ENCODE measurements at regions not wholly inside any gene's neighbourhood (a gene's known extent, or its start where the extent isn't known, plus 50 kb on each side); places are given as distances from the start of the nearest gene placed in this dataset.

GRCh38 chr7:52569151-52569550 is 466.3 kb upstream of the POM121L12 start:
- Histone ChIP-seq H3K9ac (ENCODE audit: low read length) (no peak overlapping the region), H4K20me1 (ENCODE audit: insufficient read depth, low read length) (no peaks in the 10 kb centered on the region), H3F3A (ENCODE audit: insufficient read depth, low read length) (0 out of 2 replicates have a peak, but pooled peaks cover 3% of the 10 kb centered on the region), H3K4me2 (ENCODE audit: low read length) (peak overlapping the region; percentile 2; the same call in 1 of the 2 replicates), H3K27me3 (ENCODE audit: insufficient read depth, low read length) (no peaks in the 10 kb centered on the region), H3K36me3 (ENCODE audit: insufficient read depth, low read length) (no peaks in the 10 kb centered on the region), H3K9me3 (ENCODE audit: low read length) (no peaks in the 10 kb centered on the region), H3K9me2 (ENCODE audit: low read depth, low read length) (no peaks in the 10 kb centered on the region), H2AFZ (ENCODE audit: low read length) (no peak overlapping the region; the same call in 1 of the 2 replicates), H3K4me1 (ENCODE audit: insufficient read depth, low read length, severe bottlenecking) (peaks cover 61% of the 10 kb centered on the region), H3K4me3 (ENCODE audit: low read depth, low read length, poor library complexity, severe bottlenecking) (no peak overlapping the region), H3K79me2 (ENCODE audit: insufficient read depth, low read length) (no peaks in the 10 kb centered on the region), H3K27ac (ENCODE audit: low read depth, low read length, poor library complexity, severe bottlenecking) (peak overlapping the region; percentile 57)
- TF ChIP-seq EZH2 (IDR thresholded peaks at IDR 0.05; ENCODE audit: borderline replicate concordance, low read length) (no peak), CTCF (IDR thresholded peaks at IDR 0.05; ENCODE audit: low read length) (no peak)

DNA sequence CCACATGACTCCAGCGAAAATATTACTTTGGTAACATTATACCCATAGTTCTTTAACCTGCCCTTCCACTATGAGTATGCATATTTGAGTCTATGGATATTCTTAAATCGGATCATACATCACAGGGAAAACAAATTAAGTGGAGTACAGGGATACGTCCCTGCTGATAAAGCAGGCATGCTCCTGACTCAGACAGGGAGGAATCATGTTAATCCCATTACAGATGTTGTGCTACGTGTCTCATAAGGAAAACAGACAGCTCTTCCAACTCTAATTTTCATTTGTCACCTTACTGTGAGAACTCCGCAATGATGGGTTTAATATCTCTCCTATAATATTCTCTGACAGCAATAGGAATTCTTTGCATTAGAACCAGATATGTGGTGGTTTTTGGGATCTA is 469.5 kb upstream of the POM121L12 start:
- Histone ChIP-seq H3K4me3 (ENCODE audit: low read depth, low read length, poor library complexity, severe bottlenecking) (no peak overlapping the region), H3K4me1 (ENCODE audit: insufficient read depth, low read length, severe bottlenecking) (peaks cover 47% of the 10 kb centered on the region), H4K20me1 (ENCODE audit: insufficient read depth, low read length) (no peaks in the 10 kb centered on the region), H3K27ac (ENCODE audit: low read depth, low read length, poor library complexity, severe bottlenecking) (peak overlapping the region; percentile 27), H3K9me2 (ENCODE audit: low read depth, low read length) (no peaks in the 10 kb centered on the region), H3K9ac (ENCODE audit: low read length) (no peak overlapping the region), H3K36me3 (ENCODE audit: insufficient read depth, low read length) (no peaks in the 10 kb centered on the region), H2AFZ (ENCODE audit: low read length) (peak overlapping the region; percentile 39; the same call in 1 of the 2 replicates), H3K27me3 (ENCODE audit: insufficient read depth, low read length) (no peaks in the 10 kb centered on the region), H3K4me2 (ENCODE audit: low read length) (no peak overlapping the region), H3F3A (ENCODE audit: insufficient read depth, low read length) (0 out of 2 replicates have a peak, but pooled peaks cover 3% of the 10 kb centered on the region), H3K9me3 (ENCODE audit: low read length) (no peaks in the 10 kb centered on the region), H3K79me2 (ENCODE audit: insufficient read depth, low read length) (no peaks in the 10 kb centered on the region)
- TF ChIP-seq EZH2 (IDR thresholded peaks at IDR 0.05; ENCODE audit: borderline replicate concordance, low read length) (no peak), CTCF (IDR thresholded peaks at IDR 0.05; ENCODE audit: low read length) (no peak)

GRCh38 chr7:52555805-52556204 is 479.6 kb upstream of the POM121L12 start:
- H3K4me2 ChIP-seq (ENCODE audit: low read length) = peak overlapping the region; percentile 12; the same call in 1 of the 2 replicates

More at GRCh38 chr7:52555805-52556204, 479.6 kb upstream of the POM121L12 start:
- H3K36me3 ChIP-seq (ENCODE audit: insufficient read depth, low read length) = peaks cover 18% of the 10 kb centered on the region
- H3K9ac ChIP-seq (ENCODE audit: low read length) = peak overlapping the region; percentile 1; the same call in 1 of the 2 replicates
- H3K9me2 ChIP-seq (ENCODE audit: low read depth, low read length) = no peaks in the 10 kb centered on the region
- H3K27ac ChIP-seq (ENCODE audit: low read depth, low read length, poor library complexity, severe bottlenecking) = peak overlapping the region; percentile 70
- H3K27me3 ChIP-seq (ENCODE audit: insufficient read depth, low read length) = no peaks in the 10 kb centered on the region
- H3K9me3 ChIP-seq (ENCODE audit: low read length) = peaks cover 9% of the 10 kb centered on the region
- 0 out of 2 replicates have a peak overlapping the region, but pooled peaks have one; percentile 8 for H2AFZ ChIP-seq (ENCODE audit: low read length)
- TF ChIP-seq CTCF (IDR thresholded peaks at IDR 0.05; ENCODE audit: low read length) (no peak), EZH2 (IDR thresholded peaks at IDR 0.05; ENCODE audit: borderline replicate concordance, low read length) (no peak)
- H3F3A ChIP-seq (ENCODE audit: insufficient read depth, low read length) = peaks cover 7% of the 10 kb centered on the region
- no peaks in the 10 kb centered on the region for H3K79me2 ChIP-seq (ENCODE audit: insufficient read depth, low read length)
- no peaks in the 10 kb centered on the region for H4K20me1 ChIP-seq (ENCODE audit: insufficient read depth, low read length)
- H3K4me1 ChIP-seq (ENCODE audit: insufficient read depth, low read length, severe bottlenecking) = peaks cover 60% of the 10 kb centered on the region
- no peak overlapping the region for H3K4me3 ChIP-seq (ENCODE audit: low read depth, low read length, poor library complexity, severe bottlenecking)

All from OCI-LY1 (cell line).